Osteoblast (primary cell): ENCODE measurements at regions not wholly inside any gene's neighbourhood (a gene's known extent, or its start where the extent isn't known, plus 50 kb on each side); places are given as distances from the start of the nearest gene placed in this dataset.

Source experiments
- DNase-seq: peaks from one replicate; pipeline ENCODE4 v3.0.0; 2011; ENCODE audit warnings: low spot score, mixed read lengths; ENCODE audit not compliant: insufficient read length; ENCODE audit errors: missing footprints
- H2AFZ ChIP-seq: 2 replicates; pipeline ENCODE4 v1.6.0; 2011; ENCODE audit warnings: mild to moderate bottlenecking, low read length
- H3K27ac ChIP-seq: 2 replicates; pipeline ENCODE4 v1.5.1; 2011; ENCODE audit warnings: mild to moderate bottlenecking, low read depth, low read length, moderate library complexity
- H3K27me3 ChIP-seq: 2 replicates; pipeline ENCODE4 v1.6.0; 2012; ENCODE audit warnings: mild to moderate bottlenecking, control low read depth, inconsistent platforms, low read length, moderate library complexity; ENCODE audit not compliant: insufficient read depth
- H3K36me3 ChIP-seq: 2 replicates; pipeline ENCODE4 v1.5.1; 2011; ENCODE audit warnings: mild to moderate bottlenecking, low read length, control low read depth, moderate library complexity; ENCODE audit not compliant: insufficient read depth
- H3K4me1 ChIP-seq: 2 replicates; pipeline ENCODE4 v1.5.1; 2011; ENCODE audit warnings: mild to moderate bottlenecking, low read length, control low read depth, moderate library complexity; ENCODE audit not compliant: insufficient read depth
- H3K4me2 ChIP-seq: 2 replicates; pipeline ENCODE4 v1.6.0; 2011; ENCODE audit warnings: mild to moderate bottlenecking, low read length; ENCODE audit not compliant: insufficient read depth
- H3K4me3 ChIP-seq: fragments of 200-600 bp; sonication (generic); 3 replicates; pipeline ENCODE4 v1.5.1; 2012; ENCODE audit warnings: mild to moderate bottlenecking, low read length, inconsistent platforms; ENCODE audit not compliant: insufficient read depth
- H3K79me2 ChIP-seq: 2 replicates; pipeline ENCODE4 v1.6.0; 2012; ENCODE audit warnings: mild to moderate bottlenecking, low read length, control low read depth, inconsistent platforms; ENCODE audit not compliant: insufficient read depth
- H3K9me3 ChIP-seq: 2 replicates; pipeline ENCODE4 v1.5.1; 2011; ENCODE audit warnings: low read depth, low read length, control low read depth
- H4K20me1 ChIP-seq: 2 replicates; pipeline ENCODE4 v1.6.0; 2012; ENCODE audit warnings: mild to moderate bottlenecking, low read length, control low read depth; ENCODE audit not compliant: insufficient read depth
- CTCF ChIP-seq: IDR thresholded peaks from 2 replicates; pipeline ENCODE4 v1.5.1; 2011; ENCODE audit warnings: mild to moderate bottlenecking, low read depth, low read length, moderate library complexity; ENCODE audit errors: extremely low read depth

- Histone ChIP-seq H3K27ac (no peak overlapping the region), H3K4me2 (no peak overlapping the region), H4K20me1 (no peaks in the 10 kb centered on the region), H3K9me3 (no peaks in the 10 kb centered on the region), H3K79me2 (no peaks in the 10 kb centered on the region), H3K4me1 (no peaks in the 10 kb centered on the region), H3K27me3 (no peaks in the 10 kb centered on the region), H2AFZ (no peak overlapping the region), H3K4me3 (no peak overlapping the region), H3K36me3 (no peaks in the 10 kb centered on the region)
- no peak for TF ChIP-seq CTCF
- DNase-seq, result no peak
Observed at GRCh38 chr1:60374537-60374936, 301.0 kb upstream of the C1orf87 start.

- no peaks in the 10 kb centered on the region for H3K9me3 ChIP-seq
- H4K20me1 ChIP-seq, result no peaks in the 10 kb centered on the region
- DNase-seq, result no peak
- no peak overlapping the region for H2AFZ ChIP-seq
- TF ChIP-seq CTCF, result no peak
- no peaks in the 10 kb centered on the region for H3K36me3 ChIP-seq
- no peaks in the 10 kb centered on the region for H3K79me2 ChIP-seq
- H3K4me2 ChIP-seq, result no peak overlapping the region
- no peaks in the 10 kb centered on the region for H3K27me3 ChIP-seq
- no peak overlapping the region for H3K27ac ChIP-seq
- H3K4me3 ChIP-seq, result no peak overlapping the region
- no peaks in the 10 kb centered on the region for H3K4me1 ChIP-seq
Observed at GRCh38 chr1:60367532-60367931, 294.0 kb upstream of the C1orf87 start.

- Histone ChIP-seq H3K4me3 (no peak overlapping the region), H2AFZ (no peak overlapping the region), H3K4me2 (no peak overlapping the region), H3K27ac (no peak overlapping the region), H3K9me3 (no peaks in the 10 kb centered on the region), H3K4me1 (no peaks in the 10 kb centered on the region), H3K27me3 (no peaks in the 10 kb centered on the region), H3K79me2 (no peaks in the 10 kb centered on the region), H3K36me3 (no peaks in the 10 kb centered on the region), H4K20me1 (no peaks in the 10 kb centered on the region)
- no peak for TF ChIP-seq CTCF
- DNase-seq, result no peak
Observed at GRCh38 chr1:60359431-60359830, 285.9 kb upstream of the C1orf87 start.

- DNase-seq, result no peak
- H4K20me1 ChIP-seq, result no peaks in the 10 kb centered on the region
- no peak for TF ChIP-seq CTCF
- no peaks in the 10 kb centered on the region for H3K36me3 ChIP-seq
- no peak overlapping the region for H3K27ac ChIP-seq
- no peaks in the 10 kb centered on the region for H3K9me3 ChIP-seq
- H2AFZ ChIP-seq, result no peak overlapping the region
- H3K79me2 ChIP-seq, result no peaks in the 10 kb centered on the region
- no peak overlapping the region for H3K4me2 ChIP-seq
- H3K27me3 ChIP-seq, result no peaks in the 10 kb centered on the region
- no peaks in the 10 kb centered on the region for H3K4me1 ChIP-seq
- H3K4me3 ChIP-seq, result no peak overlapping the region
Observed at GRCh38 chr1:60350531-60350930, 277.0 kb upstream of the C1orf87 start.
